ENCODE measurements at regions not wholly inside any gene's neighbourhood (a gene's known extent, or its start where the extent isn't known, plus 50 kb on each side); places are given as distances from the start of the nearest gene placed in this dataset.

- ChIA-PET POLR2A (ENCODE audit: low non-redundant PET) (no interaction called here), CTCF (no interaction called here)
- no peak for TF ChIP-seq CTCF (conservative IDR thresholded peaks at IDR 0.05; ENCODE audit: low read depth)
- DNase-seq (ENCODE audit: low spot score): no peak
- no peak overlapping the region for H3K27ac ChIP-seq
Measured at GRCh38 chr5:30667293-30667692, 526.2 kb upstream of the CDH6 start.

- H3K27ac ChIP-seq: no peak overlapping the region
- DNase-seq (ENCODE audit: low spot score): no peak
- POLR2A ChIA-PET (ENCODE audit: low non-redundant PET): no interaction called here
- no peak for TF ChIP-seq CTCF (conservative IDR thresholded peaks at IDR 0.05; ENCODE audit: low read depth)
- CTCF ChIA-PET: no interaction called here
Measured at GRCh38 chr5:30663536-30663935, 530.0 kb upstream of the CDH6 start.

GRCh38 chr5:30662373-30662772 lies 531.1 kb upstream of the CDH6 start:
- no peak overlapping the region for H3K27ac ChIP-seq
- POLR2A ChIA-PET (ENCODE audit: low non-redundant PET): no interaction called here
- TF ChIP-seq CTCF (conservative IDR thresholded peaks at IDR 0.05; ENCODE audit: low read depth): no peak

GRCh38 chr5:30661730-30662129 lies 531.8 kb upstream of the CDH6 start:
- no peak for TF ChIP-seq CTCF (conservative IDR thresholded peaks at IDR 0.05; ENCODE audit: low read depth)
- POLR2A ChIA-PET (ENCODE audit: low non-redundant PET): no interaction called here
- CTCF ChIA-PET: no interaction called here
- no peak overlapping the region for H3K27ac ChIP-seq
- no peak for DNase-seq (ENCODE audit: low spot score)

More at GRCh38 chr5:30662373-30662772, 531.1 kb upstream of the CDH6 start:
- CTCF ChIA-PET: no interaction called here
- DNase-seq (ENCODE audit: low spot score): no peak

- CTCF ChIA-PET: no interaction called here
- DNase-seq (ENCODE audit: low spot score): no peak
- H3K27ac ChIP-seq: no peak overlapping the region
- POLR2A ChIA-PET (ENCODE audit: low non-redundant PET): no interaction called here
- TF ChIP-seq CTCF (conservative IDR thresholded peaks at IDR 0.05; ENCODE audit: low read depth): no peak
Measured at GRCh38 chr5:30659417-30659816, 534.1 kb upstream of the CDH6 start.

GRCh38 chr5:30650311-30650710 lies 543.2 kb upstream of the CDH6 start:
- POLR2A ChIA-PET (ENCODE audit: low non-redundant PET): no interaction called here
- DNase-seq (ENCODE audit: low spot score): no peak
- TF ChIP-seq CTCF (conservative IDR thresholded peaks at IDR 0.05; ENCODE audit: low read depth): no peak
- H3K27ac ChIP-seq: no peak overlapping the region
- CTCF ChIA-PET: no interaction called here

GRCh38 chr5:30638899-30639298 lies 554.6 kb upstream of the CDH6 start:
- ChIA-PET CTCF (no interaction called here), POLR2A (ENCODE audit: low non-redundant PET) (no interaction called here)
- no peak for DNase-seq (ENCODE audit: low spot score)
- no peak overlapping the region for H3K27ac ChIP-seq
- TF ChIP-seq CTCF (conservative IDR thresholded peaks at IDR 0.05; ENCODE audit: low read depth): no peak
